ENCODE measurements at regions not wholly inside any gene's neighbourhood (a gene's known extent, or its start where the extent isn't known, plus 50 kb on each side); places are given as distances from the start of the nearest gene placed in this dataset.

DNA sequence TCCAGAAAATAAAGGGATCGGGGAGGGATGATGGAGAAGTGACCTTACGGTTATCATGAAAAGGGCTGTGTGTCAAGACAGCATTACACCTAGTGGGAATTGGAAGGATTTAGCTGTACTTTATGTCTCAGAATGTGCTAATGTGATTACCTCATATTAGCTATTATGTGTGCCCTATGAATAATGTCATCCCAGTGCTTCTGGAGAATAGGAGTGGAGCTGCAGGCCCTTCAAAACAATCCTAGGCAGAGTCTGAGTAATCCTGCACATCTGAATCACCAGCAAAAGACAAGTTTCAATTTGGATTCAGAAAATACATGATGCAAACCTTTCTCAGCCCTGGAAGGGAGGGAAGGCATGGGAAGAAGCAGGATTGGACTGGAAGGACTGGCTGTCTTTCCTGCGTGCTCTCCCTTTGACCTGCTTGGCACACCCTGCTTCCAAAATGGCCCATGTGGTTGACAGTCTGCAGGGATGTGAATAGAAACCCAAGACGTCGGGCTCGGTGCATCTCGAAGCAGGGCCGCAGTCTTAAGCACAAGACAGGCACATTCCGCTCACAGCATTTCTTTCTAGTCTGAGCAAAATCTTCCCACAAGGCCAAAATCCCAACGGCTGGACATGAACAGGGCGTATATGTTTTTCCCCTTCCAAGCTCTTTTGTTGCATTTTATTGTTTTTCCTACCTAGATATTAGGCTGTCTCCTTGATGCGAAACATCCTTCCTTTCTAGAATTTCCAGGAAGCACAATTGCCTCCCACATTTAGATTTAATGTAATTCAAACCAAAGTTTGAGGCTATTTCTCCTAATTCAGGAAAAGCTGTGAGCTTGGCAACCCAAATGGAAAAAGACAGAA is 54.3 kb upstream of the TARBP1 start:
- Histone ChIP-seq H3K4me1 (ENCODE audit: insufficient read depth, low read length, poor library complexity, severe bottlenecking) (peaks cover 59% of the 10 kb centered on the region), H3K36me3 (ENCODE audit: insufficient read depth, low read length, poor library complexity, severe bottlenecking) (no peaks in the 10 kb centered on the region), H3K9me3 (ENCODE audit: low read depth, low read length, poor library complexity, severe bottlenecking) (no peaks in the 10 kb centered on the region), H3K4me3 (ENCODE audit: low read depth, low read length, poor library complexity, severe bottlenecking) (no peak overlapping the region), H3K27me3 (replicated peaks; ENCODE audit: insufficient read depth, low read depth, low read length, poor library complexity) (no peaks in the 10 kb centered on the region), H3K27ac (ENCODE audit: low read depth, low read length, poor library complexity, severe bottlenecking) (peak overlapping the region; percentile 84)
- DNase-seq (ENCODE audit: low spot score), result peak; percentile 40
- TF ChIP-seq, protein P1, sequence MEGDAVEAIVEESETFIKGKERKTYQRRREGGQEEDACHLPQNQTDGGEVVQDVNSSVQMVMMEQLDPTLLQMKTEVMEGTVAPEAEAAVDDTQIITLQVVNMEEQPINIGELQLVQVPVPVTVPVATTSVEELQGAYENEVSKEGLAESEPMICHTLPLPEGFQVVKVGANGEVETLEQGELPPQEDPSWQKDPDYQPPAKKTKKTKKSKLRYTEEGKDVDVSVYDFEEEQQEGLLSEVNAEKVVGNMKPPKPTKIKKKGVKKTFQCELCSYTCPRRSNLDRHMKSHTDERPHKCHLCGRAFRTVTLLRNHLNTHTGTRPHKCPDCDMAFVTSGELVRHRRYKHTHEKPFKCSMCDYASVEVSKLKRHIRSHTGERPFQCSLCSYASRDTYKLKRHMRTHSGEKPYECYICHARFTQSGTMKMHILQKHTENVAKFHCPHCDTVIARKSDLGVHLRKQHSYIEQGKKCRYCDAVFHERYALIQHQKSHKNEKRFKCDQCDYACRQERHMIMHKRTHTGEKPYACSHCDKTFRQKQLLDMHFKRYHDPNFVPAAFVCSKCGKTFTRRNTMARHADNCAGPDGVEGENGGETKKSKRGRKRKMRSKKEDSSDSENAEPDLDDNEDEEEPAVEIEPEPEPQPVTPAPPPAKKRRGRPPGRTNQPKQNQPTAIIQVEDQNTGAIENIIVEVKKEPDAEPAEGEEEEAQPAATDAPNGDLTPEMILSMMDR (conservative IDR thresholded peaks at IDR 0.05; ENCODE audit: low read depth, low read length), result no peak
- TF ChIP-seq EZH2 (IDR thresholded peaks at IDR 0.05; ENCODE audit: borderline replicate concordance, low read depth, low read length, poor library complexity, severe bottlenecking), result no peak
- no TSS peak for BruUV-seq (replicated peaks)
- intact Hi-C loops (cut with micrococcal nuclease; ENCODE audit: unreplicated experiment), result no loop called here
- ChIA-PET CTCF (no interaction called here), POLR2A (ENCODE audit: low non-redundant PET) (interaction anchor here (0.7 kb wide), 1 partner anchor 11 kb away, joined by 3 read pairs; no protein-coding TSS in a partner anchor)

DNA sequence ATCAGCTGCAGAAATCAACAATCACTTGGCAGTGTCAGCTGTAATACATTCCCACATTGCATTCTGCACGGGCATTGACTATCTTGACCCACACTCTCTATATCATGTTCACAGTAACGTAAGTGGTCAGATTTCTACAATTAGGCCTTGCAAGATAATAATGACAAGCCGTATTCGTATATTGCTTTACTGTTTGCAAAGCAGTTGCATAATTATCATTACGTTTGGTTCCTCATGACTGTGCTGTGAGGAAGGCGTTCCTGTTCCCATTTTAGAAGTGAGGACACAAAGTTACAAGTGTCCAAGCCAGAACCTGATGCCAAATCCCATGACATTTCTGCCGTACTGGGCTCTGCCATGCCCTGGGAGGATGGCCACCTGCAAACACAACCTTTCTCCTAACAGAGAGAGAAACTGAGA is 53.5 kb upstream of the TARBP1 start:
- H3K9me3 ChIP-seq (ENCODE audit: low read depth, low read length, poor library complexity, severe bottlenecking), result no peaks in the 10 kb centered on the region
- no peaks in the 10 kb centered on the region for H3K27me3 ChIP-seq (replicated peaks; ENCODE audit: insufficient read depth, low read depth, low read length, poor library complexity)
- POLR2A ChIA-PET (ENCODE audit: low non-redundant PET), result no interaction called here
- no TSS peak for BruUV-seq (replicated peaks)
- intact Hi-C loops (cut with micrococcal nuclease; ENCODE audit: unreplicated experiment), result no loop called here
- H3K4me3 ChIP-seq (ENCODE audit: low read depth, low read length, poor library complexity, severe bottlenecking), result no peak overlapping the region
- H3K4me1 ChIP-seq (ENCODE audit: insufficient read depth, low read length, poor library complexity, severe bottlenecking), result peaks cover 58% of the 10 kb centered on the region
- TF ChIP-seq, protein P1 (conservative IDR thresholded peaks at IDR 0.05; ENCODE audit: low read depth, low read length), result no peak
- no peak for TF ChIP-seq EZH2 (IDR thresholded peaks at IDR 0.05; ENCODE audit: borderline replicate concordance, low read depth, low read length, poor library complexity, severe bottlenecking)
- no peaks in the 10 kb centered on the region for H3K36me3 ChIP-seq (ENCODE audit: insufficient read depth, low read length, poor library complexity, severe bottlenecking)
- CTCF ChIA-PET, result no interaction called here
- H3K27ac ChIP-seq (ENCODE audit: low read depth, low read length, poor library complexity, severe bottlenecking), result no peak overlapping the region
- DNase-seq (ENCODE audit: low spot score), result no peak

DNA sequence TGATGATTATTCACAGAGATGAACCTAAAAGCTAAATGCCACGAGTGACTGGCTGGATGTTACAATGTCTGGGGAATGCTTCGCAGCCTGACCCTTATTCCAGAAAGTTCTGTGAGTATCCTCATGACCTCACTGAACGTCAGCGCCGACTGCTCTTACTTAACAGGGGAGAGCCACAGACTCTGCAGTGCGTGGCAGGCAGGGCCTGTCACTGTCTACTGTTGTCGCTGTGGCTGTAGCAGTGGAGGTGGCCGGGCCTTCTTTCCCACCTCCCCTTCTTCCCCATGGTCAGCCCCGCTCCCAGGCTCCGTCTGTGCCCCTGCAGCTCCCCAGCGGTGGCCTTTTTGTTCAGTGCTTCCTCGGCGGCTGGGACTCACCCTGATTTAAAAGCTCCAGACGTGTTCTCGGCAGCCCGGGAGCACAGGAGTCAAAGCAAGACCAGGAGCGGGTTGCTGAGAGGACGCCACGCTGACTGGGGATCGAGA is 52.2 kb upstream of the TARBP1 start:
- Histone ChIP-seq H3K27me3 (replicated peaks; ENCODE audit: insufficient read depth, low read depth, low read length, poor library complexity) (no peaks in the 10 kb centered on the region), H3K4me1 (ENCODE audit: insufficient read depth, low read length, poor library complexity, severe bottlenecking) (peaks cover 49% of the 10 kb centered on the region), H3K9me3 (ENCODE audit: low read depth, low read length, poor library complexity, severe bottlenecking) (no peaks in the 10 kb centered on the region), H3K4me3 (ENCODE audit: low read depth, low read length, poor library complexity, severe bottlenecking) (no peak overlapping the region), H3K27ac (ENCODE audit: low read depth, low read length, poor library complexity, severe bottlenecking) (peak overlapping the region; percentile 1), H3K36me3 (ENCODE audit: insufficient read depth, low read length, poor library complexity, severe bottlenecking) (no peaks in the 10 kb centered on the region)
- no peak for DNase-seq (ENCODE audit: low spot score)
- no TSS peak for BruUV-seq (replicated peaks)
- ChIA-PET CTCF (no interaction called here), POLR2A (ENCODE audit: low non-redundant PET) (no interaction called here)
- TF ChIP-seq EZH2 (IDR thresholded peaks at IDR 0.05; ENCODE audit: borderline replicate concordance, low read depth, low read length, poor library complexity, severe bottlenecking), result no peak
- TF ChIP-seq, protein P1 (conservative IDR thresholded peaks at IDR 0.05; ENCODE audit: low read depth, low read length), result no peak
- intact Hi-C loops (cut with micrococcal nuclease; ENCODE audit: unreplicated experiment), result no loop called here

Measured in A673 (cell line).